Neural cell (in vitro differentiated cells): ENCODE measurements at regions not wholly inside any gene's neighbourhood (a gene's known extent, or its start where the extent isn't known, plus 50 kb on each side); places are given as distances from the start of the nearest gene placed in this dataset.

Experiments used
- H2AFZ ChIP-seq: fragments of 200-600, 300-800 bp; sonication (generic), shearing (Covaris generic); 2 replicates; pipeline ENCODE4 v1.6.0; 2014; ENCODE audit warnings: low read depth, mild to moderate bottlenecking, antibody characterized with exemption, low read length, moderate library complexity
- H3F3A ChIP-seq: fragments of 200-600 bp; shearing (Covaris generic); 2 replicates; pipeline ENCODE4 v1.6.1; 2016; ENCODE audit warnings: mild to moderate bottlenecking, moderate library complexity, mixed read lengths, antibody characterized with exemption, low read length; ENCODE audit not compliant: insufficient read depth, poor library complexity, severe bottlenecking
- H3K27ac ChIP-seq: fragments of 200-600, 300-800 bp; sonication (generic), shearing (Covaris generic); 2 replicates; pipeline ENCODE4 v1.5.1; 2014; ENCODE audit warnings: mild to moderate bottlenecking, low read length, moderate library complexity
- H3K27me3 ChIP-seq: fragments of 300-800, 200-600 bp; sonication (generic), shearing (Covaris generic); 2 replicates; pipeline ENCODE4 v1.6.0; 2014; ENCODE audit warnings: mild to moderate bottlenecking, low read depth, low read length, moderate library complexity; ENCODE audit not compliant: insufficient read depth
- H3K36me3 ChIP-seq: fragments of 300-800, 200-600 bp; sonication (generic), shearing (Covaris generic); 2 replicates; pipeline ENCODE4 v1.5.1; 2014; ENCODE audit warnings: mild to moderate bottlenecking, antibody characterized with exemption, low read length, moderate library complexity; ENCODE audit not compliant: insufficient read depth
- H3K4me2 ChIP-seq: fragments of 300-800, 200-600 bp; sonication (generic), shearing (Covaris generic); 2 replicates; pipeline ENCODE4 v1.6.0; 2014; ENCODE audit warnings: mild to moderate bottlenecking, low read length
- H3K4me3 ChIP-seq: fragments of 300-800, 200-600 bp; sonication (generic), shearing (Covaris generic); 2 replicates; pipeline ENCODE4 v1.5.1; 2014; ENCODE audit warnings: mild to moderate bottlenecking, low read length, moderate library complexity
- H3K79me2 ChIP-seq: fragments of 200-600 bp; shearing (Covaris generic); replicated peaks from 2 replicates; pipeline ENCODE4 v1.6.0; 2014; ENCODE audit warnings: mild to moderate bottlenecking, low read length, moderate library complexity; ENCODE audit not compliant: insufficient read depth
- H3K9ac ChIP-seq: fragments of 300-800, 200-600 bp; sonication (generic), shearing (Covaris generic); 2 replicates; pipeline ENCODE4 v1.6.1; 2016; ENCODE audit warnings: mild to moderate bottlenecking, low read length, mixed read lengths
- H3K9me2 ChIP-seq: fragments of 200-600 bp; shearing (Covaris generic); 2 replicates; pipeline ENCODE4 v1.6.1; 2016; ENCODE audit warnings: mild to moderate bottlenecking, low read length, mixed read lengths; ENCODE audit not compliant: insufficient read depth
- H3K9me3 ChIP-seq: fragments of 200-600, 300-800 bp; sonication (generic), shearing (Covaris generic); 2 replicates; pipeline ENCODE4 v1.6.1; 2016; ENCODE audit warnings: mild to moderate bottlenecking, mixed run types, low read length, moderate library complexity, mixed read lengths
- H4K20me1 ChIP-seq: fragments of 200-600 bp; shearing (Covaris generic); 2 replicates; pipeline ENCODE4 v1.6.1; 2016; ENCODE audit warnings: mild to moderate bottlenecking, mixed run types; ENCODE audit not compliant: insufficient read depth
- CTCF ChIP-seq: fragments of 450-650 bp; IDR thresholded peaks from 2 replicates; pipeline ENCODE4 v1.5.1; 2014; ENCODE audit warnings: antibody characterized with exemption, mild to moderate bottlenecking, moderate library complexity; ENCODE audit not compliant: poor library complexity, severe bottlenecking
- EP300 ChIP-seq: fragments of 450-650 bp; conservative IDR thresholded peaks from 2 replicates; pipeline ENCODE4 v1.6.1; 2014; ENCODE audit warnings: antibody characterized with exemption, mild to moderate bottlenecking, moderate library complexity; ENCODE audit not compliant: poor library complexity, severe bottlenecking
- EZH2 ChIP-seq: fragments of 200-600, 300-800 bp; shearing (Covaris generic), sonication (generic); IDR thresholded peaks from 2 replicates; pipeline ENCODE4 v1.6.1; 2014; ENCODE audit warnings: antibody characterized with exemption, low read length, borderline replicate concordance, mild to moderate bottlenecking; ENCODE audit not compliant: insufficient read depth, poor library complexity, severe bottlenecking
- MXI1 ChIP-seq: fragments of 450-650 bp; conservative IDR thresholded peaks from 2 replicates; pipeline ENCODE4 v1.6.1; 2014; ENCODE audit warnings: antibody characterized with exemption, mild to moderate bottlenecking; ENCODE audit not compliant: poor library complexity, severe bottlenecking
- POLR2AphosphoS5 ChIP-seq: IDR thresholded peaks from 2 replicates; pipeline ENCODE4 v1.6.1; 2012
- RAD21 ChIP-seq: fragments of 450-650 bp; conservative IDR thresholded peaks from 2 replicates; pipeline ENCODE4 v1.6.1; 2014; ENCODE audit warnings: antibody characterized with exemption, mild to moderate bottlenecking, moderate library complexity
- REST ChIP-seq: IDR thresholded peaks from 2 replicates; pipeline ENCODE4 v1.6.1; 2012; ENCODE audit warnings: borderline replicate concordance
- SMC3 ChIP-seq: fragments of 450-650 bp; conservative IDR thresholded peaks from 2 replicates; pipeline ENCODE4 v1.6.1; 2014; ENCODE audit warnings: antibody characterized with exemption, mild to moderate bottlenecking, moderate library complexity; ENCODE audit not compliant: poor library complexity
- TAF1 ChIP-seq: IDR thresholded peaks from 2 replicates; pipeline ENCODE4 v1.6.1; 2012; ENCODE audit warnings: low read depth

GRCh38 chrX:98379134-98379533, 1495.4 kb downstream of the RPA4 start:
- H2AFZ ChIP-seq, result no peak overlapping the region
- no peaks in the 10 kb centered on the region for H4K20me1 ChIP-seq
- H3K27me3 ChIP-seq, result no peaks in the 10 kb centered on the region
- no peak overlapping the region for H3K9ac ChIP-seq
- H3K4me2 ChIP-seq, result no peak overlapping the region
- no peaks in the 10 kb centered on the region for H3K36me3 ChIP-seq
- H3K9me3 ChIP-seq, result no peaks in the 10 kb centered on the region
- H3F3A ChIP-seq, result no peaks in the 10 kb centered on the region
- no peak for TF ChIP-seq EZH2
- no peak for TF ChIP-seq MXI1
- TF ChIP-seq POLR2AphosphoS5, result no peak
- TF ChIP-seq CTCF, result no peak
- TF ChIP-seq RAD21, result no peak
- TF ChIP-seq EP300, result no peak
- no peak for TF ChIP-seq SMC3
- no peak for TF ChIP-seq REST
- TF ChIP-seq TAF1, result no peak
- H3K9me2 ChIP-seq, result no peaks in the 10 kb centered on the region
- H3K79me2 ChIP-seq, result no peaks in the 10 kb centered on the region
- H3K4me3 ChIP-seq, result no peak overlapping the region
- H3K27ac ChIP-seq, result no peak overlapping the region

- no peak overlapping the region for H3K4me2 ChIP-seq
- no peaks in the 10 kb centered on the region for H3K79me2 ChIP-seq
- H3K9ac ChIP-seq, result no peak overlapping the region
- H3K27ac ChIP-seq, result no peak overlapping the region
- H3K9me2 ChIP-seq, result no peaks in the 10 kb centered on the region
- H3K36me3 ChIP-seq, result no peaks in the 10 kb centered on the region
- H2AFZ ChIP-seq, result no peak overlapping the region
- no peaks in the 10 kb centered on the region for H4K20me1 ChIP-seq
- no peaks in the 10 kb centered on the region for H3K9me3 ChIP-seq
- no peaks in the 10 kb centered on the region for H3K27me3 ChIP-seq
- no peaks in the 10 kb centered on the region for H3F3A ChIP-seq
- TF ChIP-seq MXI1 (no peak), POLR2AphosphoS5 (no peak), RAD21 (no peak), SMC3 (no peak), REST (no peak), CTCF (no peak), EZH2 (no peak), TAF1 (no peak)
- no peak overlapping the region for H3K4me3 ChIP-seq
Measured at GRCh38 chrX:98380106-98380505, 1496.4 kb downstream of the RPA4 start.
